ENCODE measurements at regions not wholly inside any gene's neighbourhood (a gene's known extent, or its start where the extent isn't known, plus 50 kb on each side); places are given as distances from the start of the nearest gene placed in this dataset.

DNA sequence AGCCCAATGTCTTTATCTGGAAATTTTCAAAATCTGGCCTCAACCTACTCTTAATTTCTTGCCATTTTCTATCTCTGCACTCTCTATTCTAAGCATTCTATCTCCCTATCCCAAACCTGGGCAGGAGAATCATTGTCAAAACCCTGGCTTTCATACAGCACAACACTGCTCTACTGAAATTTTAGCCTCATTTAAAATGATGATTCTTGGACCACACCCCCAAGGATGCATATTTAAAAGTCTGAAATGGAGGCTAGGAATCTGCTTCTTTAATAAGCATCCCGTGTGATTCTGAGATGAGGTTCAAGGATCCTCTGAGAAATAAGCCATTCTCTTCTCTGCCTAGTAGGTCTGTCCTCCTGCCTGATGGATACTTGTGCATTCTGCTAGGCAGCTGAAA is 50.8 kb upstream of the EGR2 start:
- H3K27me3 Mint-ChIP-seq (ENCODE audit: unreplicated experiment), result no peaks in the 10 kb centered on the region
- TF ChIP-seq, protein P1, sequence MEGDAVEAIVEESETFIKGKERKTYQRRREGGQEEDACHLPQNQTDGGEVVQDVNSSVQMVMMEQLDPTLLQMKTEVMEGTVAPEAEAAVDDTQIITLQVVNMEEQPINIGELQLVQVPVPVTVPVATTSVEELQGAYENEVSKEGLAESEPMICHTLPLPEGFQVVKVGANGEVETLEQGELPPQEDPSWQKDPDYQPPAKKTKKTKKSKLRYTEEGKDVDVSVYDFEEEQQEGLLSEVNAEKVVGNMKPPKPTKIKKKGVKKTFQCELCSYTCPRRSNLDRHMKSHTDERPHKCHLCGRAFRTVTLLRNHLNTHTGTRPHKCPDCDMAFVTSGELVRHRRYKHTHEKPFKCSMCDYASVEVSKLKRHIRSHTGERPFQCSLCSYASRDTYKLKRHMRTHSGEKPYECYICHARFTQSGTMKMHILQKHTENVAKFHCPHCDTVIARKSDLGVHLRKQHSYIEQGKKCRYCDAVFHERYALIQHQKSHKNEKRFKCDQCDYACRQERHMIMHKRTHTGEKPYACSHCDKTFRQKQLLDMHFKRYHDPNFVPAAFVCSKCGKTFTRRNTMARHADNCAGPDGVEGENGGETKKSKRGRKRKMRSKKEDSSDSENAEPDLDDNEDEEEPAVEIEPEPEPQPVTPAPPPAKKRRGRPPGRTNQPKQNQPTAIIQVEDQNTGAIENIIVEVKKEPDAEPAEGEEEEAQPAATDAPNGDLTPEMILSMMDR (IDR thresholded peaks at IDR 0.05; ENCODE audit: unreplicated experiment), result no peak
- no peak overlapping the region for H3K4me3 Mint-ChIP-seq (ENCODE audit: unreplicated experiment)
- peaks cover 11% of the 10 kb centered on the region for H3K4me1 Mint-ChIP-seq (ENCODE audit: unreplicated experiment)
- no peaks in the 10 kb centered on the region for H3K9me3 Mint-ChIP-seq (ENCODE audit: unreplicated experiment)
- DNase-seq (ENCODE audit: low spot score), result no peak
- peaks cover 3% of the 10 kb centered on the region for H3K36me3 Mint-ChIP-seq (ENCODE audit: low read depth, unreplicated experiment)
- H3K27ac Mint-ChIP-seq (ENCODE audit: unreplicated experiment), result no peak overlapping the region

DNA sequence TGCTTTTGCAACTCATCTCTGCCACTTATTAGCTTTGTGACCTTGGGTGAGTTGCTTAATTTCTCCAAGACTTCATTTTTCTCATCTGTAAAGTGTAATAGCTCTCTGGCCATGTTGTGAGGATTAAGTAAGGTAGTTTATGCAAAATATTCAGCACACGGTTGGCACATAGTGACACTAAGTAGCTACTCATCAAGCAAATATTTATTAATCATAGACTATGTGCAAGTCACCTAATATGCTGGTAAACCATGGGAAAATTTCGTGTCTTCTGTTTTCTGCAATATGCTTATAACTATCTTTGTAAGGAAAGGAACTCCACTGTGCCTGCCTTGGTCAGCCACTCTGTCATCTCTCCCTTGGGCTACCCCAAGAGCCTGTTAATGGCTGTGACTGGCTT is 50.3 kb upstream of the EGR2 start:
- Mint-ChIP-seq H3K9me3 (ENCODE audit: unreplicated experiment) (no peaks in the 10 kb centered on the region), H3K4me1 (ENCODE audit: unreplicated experiment) (peaks cover 12% of the 10 kb centered on the region), H3K4me3 (ENCODE audit: unreplicated experiment) (no peak overlapping the region), H3K27ac (ENCODE audit: unreplicated experiment) (no peak overlapping the region), H3K27me3 (ENCODE audit: unreplicated experiment) (no peaks in the 10 kb centered on the region), H3K36me3 (ENCODE audit: low read depth, unreplicated experiment) (peaks cover under 1% of the 10 kb centered on the region)
- no peak for DNase-seq (ENCODE audit: low spot score)
- TF ChIP-seq, protein P1 (IDR thresholded peaks at IDR 0.05; ENCODE audit: unreplicated experiment), result no peak

Data from endothelial cell (in vitro differentiated cells).